ENCODE measurements at regions not wholly inside any gene's neighbourhood (a gene's known extent, or its start where the extent isn't known, plus 50 kb on each side); places are given as distances from the start of the nearest gene placed in this dataset.

DNA sequence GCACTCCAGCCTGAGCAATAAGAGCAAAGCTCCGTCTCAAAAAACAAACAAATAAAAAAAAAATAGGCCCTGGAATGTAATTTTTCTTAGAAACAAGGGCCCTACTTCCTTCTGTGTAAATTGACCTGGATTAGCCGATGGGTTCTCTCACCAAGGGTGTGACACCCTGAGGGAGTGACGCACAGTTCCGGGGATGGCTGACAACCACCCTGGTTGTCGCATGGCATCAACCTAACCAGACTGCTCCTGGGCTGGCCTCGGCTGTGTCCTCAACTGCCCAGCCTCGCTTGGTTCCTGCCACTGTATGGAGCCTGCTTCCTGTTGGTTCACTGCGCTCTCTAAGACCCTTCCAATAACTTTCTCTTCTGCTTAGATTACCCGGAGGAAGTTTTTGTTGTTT is 51.2 kb upstream of the SPATA31D4 start:
- TF ChIP-seq, protein P1, sequence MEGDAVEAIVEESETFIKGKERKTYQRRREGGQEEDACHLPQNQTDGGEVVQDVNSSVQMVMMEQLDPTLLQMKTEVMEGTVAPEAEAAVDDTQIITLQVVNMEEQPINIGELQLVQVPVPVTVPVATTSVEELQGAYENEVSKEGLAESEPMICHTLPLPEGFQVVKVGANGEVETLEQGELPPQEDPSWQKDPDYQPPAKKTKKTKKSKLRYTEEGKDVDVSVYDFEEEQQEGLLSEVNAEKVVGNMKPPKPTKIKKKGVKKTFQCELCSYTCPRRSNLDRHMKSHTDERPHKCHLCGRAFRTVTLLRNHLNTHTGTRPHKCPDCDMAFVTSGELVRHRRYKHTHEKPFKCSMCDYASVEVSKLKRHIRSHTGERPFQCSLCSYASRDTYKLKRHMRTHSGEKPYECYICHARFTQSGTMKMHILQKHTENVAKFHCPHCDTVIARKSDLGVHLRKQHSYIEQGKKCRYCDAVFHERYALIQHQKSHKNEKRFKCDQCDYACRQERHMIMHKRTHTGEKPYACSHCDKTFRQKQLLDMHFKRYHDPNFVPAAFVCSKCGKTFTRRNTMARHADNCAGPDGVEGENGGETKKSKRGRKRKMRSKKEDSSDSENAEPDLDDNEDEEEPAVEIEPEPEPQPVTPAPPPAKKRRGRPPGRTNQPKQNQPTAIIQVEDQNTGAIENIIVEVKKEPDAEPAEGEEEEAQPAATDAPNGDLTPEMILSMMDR (IDR thresholded peaks at IDR 0.05; ENCODE audit: low read depth, low read length) = no peak
- DNase-seq (ENCODE audit: extremely low read depth, low read depth) = no peak

Measured in AG09319 (cell line).